OCI-LY1 (cell line): ENCODE measurements at regions not wholly inside any gene's neighbourhood (a gene's known extent, or its start where the extent isn't known, plus 50 kb on each side); places are given as distances from the start of the nearest gene placed in this dataset.

Experiments used
- H2AFZ ChIP-seq: fragments of 200-600 bp; sonication (generic), shearing (Covaris generic); 2 replicates; pipeline ENCODE4 v1.6.0; 2014; ENCODE audit warnings: antibody characterized with exemption, mild to moderate bottlenecking, low read length
- H3F3A ChIP-seq: fragments of 200-600 bp; sonication (generic), shearing (Covaris generic); 2 replicates; pipeline ENCODE4 v1.6.0; 2014; ENCODE audit warnings: mild to moderate bottlenecking, antibody characterized with exemption, low read length, moderate library complexity; ENCODE audit not compliant: insufficient read depth
- H3K27ac ChIP-seq: fragments of 200-600 bp; sonication (generic); 2 replicates; pipeline ENCODE4 v1.5.1; 2014; ENCODE audit warnings: low read length, mixed run types, mild to moderate bottlenecking, low read depth; ENCODE audit not compliant: poor library complexity, severe bottlenecking
- H3K27me3 ChIP-seq: fragments of 200-600 bp; sonication (generic); 2 replicates; pipeline ENCODE4 v1.6.0; 2014; ENCODE audit warnings: antibody characterized with exemption, mild to moderate bottlenecking, low read length, moderate library complexity; ENCODE audit not compliant: insufficient read depth
- H3K36me3 ChIP-seq: fragments of 200-600 bp; sonication (generic); 2 replicates; pipeline ENCODE4 v1.6.1; 2014; ENCODE audit warnings: mild to moderate bottlenecking, antibody characterized with exemption, low read length, moderate library complexity, mixed read lengths; ENCODE audit not compliant: insufficient read depth
- H3K4me1 ChIP-seq: fragments of 200-600 bp; sonication (generic); 2 replicates; pipeline ENCODE4 v1.5.1; 2014; ENCODE audit warnings: mild to moderate bottlenecking, low read length, moderate library complexity; ENCODE audit not compliant: insufficient read depth, severe bottlenecking
- H3K4me2 ChIP-seq: fragments of 200-600 bp; sonication (generic), shearing (Covaris generic); 2 replicates; pipeline ENCODE4 v1.6.1; 2014; ENCODE audit warnings: low read length
- H3K4me3 ChIP-seq: fragments of 200-600 bp; sonication (generic); 2 replicates; pipeline ENCODE4 v1.5.1; 2014; ENCODE audit warnings: low read length, low read depth, mild to moderate bottlenecking, mixed read lengths; ENCODE audit not compliant: poor library complexity, severe bottlenecking
- H3K79me2 ChIP-seq: fragments of 200-600 bp; shearing (Covaris generic); 2 replicates; pipeline ENCODE4 v1.6.1; 2016; ENCODE audit warnings: mixed run types, low read length, mixed read lengths; ENCODE audit not compliant: insufficient read depth
- H3K9ac ChIP-seq: fragments of 200-600 bp; sonication (generic), shearing (Covaris generic); 2 replicates; pipeline ENCODE4 v1.6.1; 2014; ENCODE audit warnings: mild to moderate bottlenecking, low read length, mixed read lengths
- H3K9me2 ChIP-seq: fragments of 200-600 bp; sonication (generic), shearing (Covaris generic); 2 replicates; pipeline ENCODE4 v1.6.1; 2014; ENCODE audit warnings: low read depth, mild to moderate bottlenecking, low read length, mixed read lengths
- H3K9me3 ChIP-seq: fragments of 200-600 bp; shearing (Covaris generic); 2 replicates; pipeline ENCODE4 v1.6.1; 2014; ENCODE audit warnings: low read length, mixed read lengths
- H4K20me1 ChIP-seq: fragments of 200-600 bp; sonication (generic), shearing (Covaris generic); 2 replicates; pipeline ENCODE4 v1.6.0; 2016; ENCODE audit warnings: mild to moderate bottlenecking, low read length; ENCODE audit not compliant: insufficient read depth
- EZH2 ChIP-seq: fragments of 200-600 bp; sonication (generic), shearing (Covaris generic); IDR thresholded peaks from 2 replicates; pipeline ENCODE4 v1.8.0; 2017; ENCODE audit warnings: borderline replicate concordance, mixed run types, mild to moderate bottlenecking, antibody characterized with exemption, low read length, moderate library complexity, mixed read lengths
- TF ChIP-seq, protein P1 (sequence below): fragments of 200-600 bp; sonication (generic), shearing (Covaris generic); IDR thresholded peaks from 2 replicates; pipeline ENCODE4 v1.5.1; 2017; ENCODE audit warnings: mild to moderate bottlenecking, antibody characterized with exemption, low read length, moderate library complexity, mixed read lengths

DNA sequence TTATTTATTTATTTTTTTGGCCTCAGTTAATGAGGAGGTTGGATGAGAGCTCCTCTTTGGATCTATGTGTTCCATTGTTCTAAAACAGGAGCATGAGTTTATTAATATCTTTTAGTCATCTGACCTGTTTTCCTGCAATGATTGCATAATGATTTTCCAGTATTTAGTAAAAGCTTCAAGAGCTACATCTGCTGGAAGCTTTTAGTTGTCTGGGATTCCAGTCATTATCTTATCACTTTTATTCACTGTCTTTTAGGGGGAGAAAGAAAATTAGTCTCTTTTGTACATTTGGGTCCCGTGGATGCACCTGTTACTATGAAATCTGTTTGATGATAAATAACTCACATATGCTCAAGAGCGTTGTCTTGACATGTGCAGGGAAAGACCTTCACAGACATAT, 1270.0 kb downstream of the ROBO1 start:
- TF ChIP-seq, protein P1, sequence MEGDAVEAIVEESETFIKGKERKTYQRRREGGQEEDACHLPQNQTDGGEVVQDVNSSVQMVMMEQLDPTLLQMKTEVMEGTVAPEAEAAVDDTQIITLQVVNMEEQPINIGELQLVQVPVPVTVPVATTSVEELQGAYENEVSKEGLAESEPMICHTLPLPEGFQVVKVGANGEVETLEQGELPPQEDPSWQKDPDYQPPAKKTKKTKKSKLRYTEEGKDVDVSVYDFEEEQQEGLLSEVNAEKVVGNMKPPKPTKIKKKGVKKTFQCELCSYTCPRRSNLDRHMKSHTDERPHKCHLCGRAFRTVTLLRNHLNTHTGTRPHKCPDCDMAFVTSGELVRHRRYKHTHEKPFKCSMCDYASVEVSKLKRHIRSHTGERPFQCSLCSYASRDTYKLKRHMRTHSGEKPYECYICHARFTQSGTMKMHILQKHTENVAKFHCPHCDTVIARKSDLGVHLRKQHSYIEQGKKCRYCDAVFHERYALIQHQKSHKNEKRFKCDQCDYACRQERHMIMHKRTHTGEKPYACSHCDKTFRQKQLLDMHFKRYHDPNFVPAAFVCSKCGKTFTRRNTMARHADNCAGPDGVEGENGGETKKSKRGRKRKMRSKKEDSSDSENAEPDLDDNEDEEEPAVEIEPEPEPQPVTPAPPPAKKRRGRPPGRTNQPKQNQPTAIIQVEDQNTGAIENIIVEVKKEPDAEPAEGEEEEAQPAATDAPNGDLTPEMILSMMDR, result no peak
- TF ChIP-seq EZH2, result no peak

GRCh38 chr3:78506061-78506460, 1261.7 kb downstream of the ROBO1 start:
- H4K20me1 ChIP-seq, result no peaks in the 10 kb centered on the region
- H3K9me2 ChIP-seq, result no peaks in the 10 kb centered on the region
- TF ChIP-seq EZH2, result no peak
- TF ChIP-seq, protein P1, result no peak
- H3K9me3 ChIP-seq, result no peaks in the 10 kb centered on the region
- no peaks in the 10 kb centered on the region for H3K27me3 ChIP-seq
- no peaks in the 10 kb centered on the region for H3K4me1 ChIP-seq
- no peaks in the 10 kb centered on the region for H3F3A ChIP-seq
- H3K9ac ChIP-seq, result no peak overlapping the region
- no peaks in the 10 kb centered on the region for H3K79me2 ChIP-seq
- H3K36me3 ChIP-seq, result no peaks in the 10 kb centered on the region
- no peak overlapping the region for H3K4me3 ChIP-seq
- no peak overlapping the region for H3K27ac ChIP-seq
- no peak overlapping the region for H2AFZ ChIP-seq
- no peak overlapping the region for H3K4me2 ChIP-seq

More for the DNA sequence above, 1270.0 kb downstream of the ROBO1 start:
- Histone ChIP-seq H3F3A (no peaks in the 10 kb centered on the region), H3K4me3 (no peak overlapping the region), H2AFZ (no peak overlapping the region), H4K20me1 (no peaks in the 10 kb centered on the region), H3K27me3 (no peaks in the 10 kb centered on the region), H3K9ac (no peak overlapping the region), H3K36me3 (no peaks in the 10 kb centered on the region), H3K9me3 (no peaks in the 10 kb centered on the region), H3K79me2 (no peaks in the 10 kb centered on the region), H3K27ac (no peak overlapping the region), H3K4me1 (no peaks in the 10 kb centered on the region), H3K4me2 (no peak overlapping the region), H3K9me2 (no peaks in the 10 kb centered on the region)

DNA sequence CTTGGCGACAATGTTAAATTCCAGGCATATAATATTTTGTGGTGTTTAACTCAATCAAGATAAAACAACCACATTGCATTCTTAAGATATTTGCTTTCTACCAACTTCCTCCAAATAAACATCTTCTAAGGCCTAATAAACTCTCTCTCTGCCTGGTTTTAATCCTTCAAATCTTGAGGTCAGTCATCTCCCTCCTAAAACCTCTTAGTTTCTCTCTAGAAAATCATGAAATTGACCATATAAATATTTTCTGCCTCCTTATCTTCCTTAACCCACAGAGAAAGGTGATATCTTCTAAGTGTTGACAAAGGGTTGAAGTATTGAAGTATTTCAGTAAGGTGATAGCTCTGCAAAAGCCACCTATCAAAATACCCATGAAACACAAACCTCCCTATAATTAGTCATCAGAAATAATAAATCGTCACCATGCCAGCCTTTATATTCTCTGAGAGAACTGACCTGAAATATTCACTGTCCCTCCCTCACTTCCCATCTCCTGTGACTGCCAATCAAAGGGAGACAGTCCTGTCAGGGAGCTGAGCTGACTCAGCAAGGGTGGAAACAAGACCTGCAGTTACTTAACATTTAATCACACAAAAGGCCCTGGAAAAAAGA, 1261.1 kb downstream of the ROBO1 start:
- Histone ChIP-seq H3K4me3 (no peak overlapping the region), H3K79me2 (no peaks in the 10 kb centered on the region), H3K4me1 (no peaks in the 10 kb centered on the region), H3K9me3 (no peaks in the 10 kb centered on the region), H3K9ac (no peak overlapping the region), H3F3A (no peaks in the 10 kb centered on the region), H3K9me2 (no peaks in the 10 kb centered on the region), H3K4me2 (no peak overlapping the region), H2AFZ (no peak overlapping the region), H3K27ac (no peak overlapping the region), H3K36me3 (no peaks in the 10 kb centered on the region), H3K27me3 (no peaks in the 10 kb centered on the region), H4K20me1 (no peaks in the 10 kb centered on the region)
- TF ChIP-seq, protein P1, result no peak
- TF ChIP-seq EZH2, result no peak
